ENCODE measurements at regions not wholly inside any gene's neighbourhood (a gene's known extent, or its start where the extent isn't known, plus 50 kb on each side); places are given as distances from the start of the nearest gene placed in this dataset.
A peak's percentile ranks its signal among the peaks of the same experiment; 100 is the strongest.
"Not testable (repeated sequence)": the region's sequence is repeated elsewhere in the genome, so short reads cannot be mapped to it uniquely, and the experiment has no call there.

DNA sequence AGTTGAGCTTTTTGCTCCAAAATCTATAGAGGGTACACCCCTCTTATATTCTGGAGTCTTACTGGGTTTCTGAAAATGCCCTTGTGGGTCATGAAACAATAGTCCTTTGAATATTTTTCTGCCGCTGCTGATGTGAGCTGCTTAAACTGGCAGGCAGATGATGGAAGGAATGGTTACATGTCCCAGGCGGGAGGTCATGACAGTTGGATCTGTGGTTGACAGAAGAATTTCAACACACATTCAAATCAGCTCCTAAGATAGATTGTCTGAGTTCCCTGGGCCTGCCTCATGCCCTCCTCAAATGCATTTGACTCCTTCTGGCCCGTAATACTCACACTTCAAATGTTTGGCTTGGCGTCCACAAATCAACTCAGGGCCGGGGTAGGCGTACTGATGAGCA lies 105.0 kb upstream of the IKBKE start:
- H3K4me1 ChIP-seq (ENCODE audit: control insufficient read depth, insufficient read depth, low read length, unreplicated experiment); H3K27me3 ChIP-seq (ENCODE audit: insufficient read depth, low read length); H3K79me2 ChIP-seq (ENCODE audit: control insufficient read depth, insufficient read depth, low read length, unreplicated experiment); H3K4me3 ChIP-seq (ENCODE audit: low read depth, low read length); H3K36me3 ChIP-seq (ENCODE audit: insufficient read depth, low read length); H3K27ac ChIP-seq (ENCODE audit: low read depth, low read length); H2AFZ ChIP-seq (ENCODE audit: low read length, unreplicated experiment): not testable (repeated sequence)

DNA sequence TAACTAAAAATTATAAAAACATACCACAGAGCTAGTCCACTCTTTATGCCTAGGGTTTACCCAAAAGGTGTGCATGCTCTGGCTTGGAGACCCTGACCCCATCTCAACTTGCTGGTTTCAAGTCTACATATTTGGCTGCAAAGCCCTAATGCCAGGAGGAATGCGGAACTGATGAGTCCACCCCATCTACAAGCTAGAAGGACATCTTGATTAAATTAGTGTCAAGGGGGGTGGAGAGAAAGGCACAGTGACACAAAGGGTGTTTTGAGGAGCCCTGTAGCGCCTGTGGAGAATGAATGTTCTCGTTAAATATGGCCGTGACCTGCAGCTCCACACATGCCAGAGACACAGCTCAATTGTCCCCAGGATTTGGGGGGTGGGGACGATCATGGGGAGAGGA lies 104.1 kb upstream of the IKBKE start:
- H3K4me1 ChIP-seq (ENCODE audit: control insufficient read depth, insufficient read depth, low read length, unreplicated experiment); H3K36me3 ChIP-seq (ENCODE audit: insufficient read depth, low read length); H3K27me3 ChIP-seq (ENCODE audit: insufficient read depth, low read length); H3K27ac ChIP-seq (ENCODE audit: low read depth, low read length); H2AFZ ChIP-seq (ENCODE audit: low read length, unreplicated experiment); H3K4me3 ChIP-seq (ENCODE audit: low read depth, low read length); H3K79me2 ChIP-seq (ENCODE audit: control insufficient read depth, insufficient read depth, low read length, unreplicated experiment): not testable (repeated sequence)

DNA sequence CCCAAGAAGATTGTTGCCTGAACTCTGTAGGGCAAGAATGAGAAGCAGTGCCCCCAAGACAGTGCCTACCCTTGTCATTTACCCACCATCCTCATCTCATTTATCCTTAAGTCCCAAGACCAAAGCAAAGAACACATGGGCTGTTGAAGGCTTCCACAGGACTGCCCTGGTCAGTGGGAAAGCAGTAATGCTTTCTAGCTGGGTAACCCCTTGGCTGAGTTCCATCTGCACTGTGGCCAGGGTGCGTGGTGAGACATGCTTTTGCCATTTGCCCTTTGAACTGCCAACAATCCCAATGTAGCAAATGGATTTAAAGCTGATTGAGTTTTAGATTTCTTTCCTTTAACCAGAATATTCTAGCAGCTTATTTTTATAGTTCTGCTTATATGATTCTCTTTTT lies 103.5 kb upstream of the IKBKE start:
- not testable (repeated sequence) for H3K79me2 ChIP-seq (ENCODE audit: control insufficient read depth, insufficient read depth, low read length, unreplicated experiment); H3K36me3 ChIP-seq (ENCODE audit: insufficient read depth, low read length); H3K4me1 ChIP-seq (ENCODE audit: control insufficient read depth, insufficient read depth, low read length, unreplicated experiment); H3K27me3 ChIP-seq (ENCODE audit: insufficient read depth, low read length); H3K4me3 ChIP-seq (ENCODE audit: low read depth, low read length); H3K27ac ChIP-seq (ENCODE audit: low read depth, low read length); H2AFZ ChIP-seq (ENCODE audit: low read length, unreplicated experiment)

DNA sequence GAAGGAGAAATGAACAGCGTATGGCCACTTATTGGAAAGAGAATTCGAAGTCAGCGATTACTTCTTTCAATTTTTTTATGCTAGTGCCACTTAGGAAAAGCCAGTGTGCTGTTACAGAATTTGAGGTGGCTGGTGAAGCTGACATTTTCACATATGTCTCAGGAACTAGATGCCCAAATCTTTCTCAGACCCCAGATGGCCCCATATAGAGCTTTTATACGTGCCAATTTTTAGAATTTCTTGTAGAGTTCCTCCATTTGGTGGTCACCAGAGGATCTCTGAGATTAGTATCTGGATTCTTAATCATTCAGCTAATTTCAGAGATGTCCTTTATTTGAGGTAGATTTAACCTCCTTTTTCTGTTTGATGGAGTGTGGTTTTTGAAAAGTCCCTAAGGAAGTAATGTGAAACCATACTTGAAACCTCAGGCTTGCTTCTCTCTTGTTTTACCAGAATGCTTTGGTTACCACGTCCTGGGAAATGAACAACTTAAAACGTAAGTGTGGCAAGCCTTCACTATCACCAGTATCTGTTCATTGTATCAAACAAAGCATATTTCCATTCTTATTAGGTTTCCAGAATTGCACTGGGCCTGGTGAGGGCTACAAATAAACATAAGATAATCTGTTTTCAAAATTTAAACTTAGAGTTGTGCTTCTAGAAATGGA lies 102.2 kb upstream of the IKBKE start:
- H3K4me1 ChIP-seq (ENCODE audit: control insufficient read depth, insufficient read depth, low read length, unreplicated experiment); H3K79me2 ChIP-seq (ENCODE audit: control insufficient read depth, insufficient read depth, low read length, unreplicated experiment); H3K27ac ChIP-seq (ENCODE audit: low read depth, low read length); H3K27me3 ChIP-seq (ENCODE audit: insufficient read depth, low read length); H2AFZ ChIP-seq (ENCODE audit: low read length, unreplicated experiment); H3K36me3 ChIP-seq (ENCODE audit: insufficient read depth, low read length); H3K4me3 ChIP-seq (ENCODE audit: low read depth, low read length): not testable (repeated sequence)

DNA sequence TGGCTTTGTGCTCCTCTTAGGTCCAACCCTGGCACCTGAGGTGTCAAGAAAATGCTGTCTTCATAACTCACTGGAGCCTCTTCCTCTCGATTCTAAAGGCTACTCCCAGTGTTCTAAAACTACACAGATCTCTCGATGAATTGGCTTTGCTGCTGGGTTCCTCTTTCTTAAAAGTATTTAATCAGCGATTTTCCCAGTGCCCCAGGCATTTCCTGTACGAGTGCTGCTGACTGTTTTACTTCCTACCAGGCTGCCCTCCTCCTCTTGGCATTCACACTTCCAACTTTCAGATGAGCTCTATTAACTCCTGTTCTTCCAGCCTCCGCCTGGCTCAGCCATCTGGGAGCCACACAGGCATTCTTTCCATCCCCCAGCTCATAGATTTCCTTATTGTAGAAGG lies 95.6 kb upstream of the IKBKE start:
- H3K4me3 ChIP-seq (ENCODE audit: low read depth, low read length); H3K27me3 ChIP-seq (ENCODE audit: insufficient read depth, low read length); H3K36me3 ChIP-seq (ENCODE audit: insufficient read depth, low read length); H2AFZ ChIP-seq (ENCODE audit: low read length, unreplicated experiment); H3K27ac ChIP-seq (ENCODE audit: low read depth, low read length); H3K4me1 ChIP-seq (ENCODE audit: control insufficient read depth, insufficient read depth, low read length, unreplicated experiment); H3K79me2 ChIP-seq (ENCODE audit: control insufficient read depth, insufficient read depth, low read length, unreplicated experiment): not testable (repeated sequence)

DNA sequence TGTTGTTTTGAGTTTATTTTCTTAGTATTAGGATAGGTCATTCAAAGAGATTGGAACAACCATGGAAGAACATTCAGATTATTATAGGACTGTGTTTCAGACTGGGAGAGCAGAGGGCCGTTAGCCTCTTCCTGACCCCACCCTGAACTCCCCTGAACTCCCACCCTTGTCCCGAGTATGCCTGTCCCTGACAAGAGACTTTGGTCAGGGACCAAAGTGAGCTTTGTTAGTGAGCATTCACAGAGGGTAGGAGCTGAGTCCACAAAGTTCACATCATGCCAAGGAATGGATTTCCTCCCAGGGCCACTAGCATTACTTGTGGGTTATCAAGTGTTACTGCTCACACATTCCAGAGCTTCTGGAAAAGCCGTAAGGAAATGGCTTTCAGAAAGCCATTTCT lies 94.7 kb upstream of the IKBKE start:
- not testable (repeated sequence) for H2AFZ ChIP-seq (ENCODE audit: low read length, unreplicated experiment); H3K27me3 ChIP-seq (ENCODE audit: insufficient read depth, low read length); H3K4me1 ChIP-seq (ENCODE audit: control insufficient read depth, insufficient read depth, low read length, unreplicated experiment); H3K36me3 ChIP-seq (ENCODE audit: insufficient read depth, low read length); H3K79me2 ChIP-seq (ENCODE audit: control insufficient read depth, insufficient read depth, low read length, unreplicated experiment); H3K4me3 ChIP-seq (ENCODE audit: low read depth, low read length)
- H3K27ac ChIP-seq (ENCODE audit: low read depth, low read length), result peak overlapping the region; percentile 48; the same call in 1 of the 2 replicates

DNA sequence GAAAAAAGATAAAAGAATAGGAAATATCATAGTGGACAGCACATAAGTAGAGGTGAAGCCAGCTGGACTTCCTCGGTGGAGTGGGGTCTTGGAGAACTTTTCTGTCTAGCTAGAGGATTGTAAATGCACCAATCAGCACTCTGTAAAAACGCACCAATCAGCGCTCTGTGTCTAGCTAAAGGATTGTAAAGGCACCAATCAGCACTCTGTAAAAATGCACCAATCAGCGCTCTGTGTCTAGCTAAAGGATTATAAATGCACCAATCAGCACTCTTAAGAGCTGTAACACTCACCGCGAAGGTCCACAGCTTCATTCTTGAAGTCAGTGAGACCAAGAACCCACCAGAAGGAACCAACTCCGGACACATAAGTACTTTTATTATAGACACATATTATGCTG lies 91.8 kb upstream of the IKBKE start:
- not testable (repeated sequence) for H3K36me3 ChIP-seq (ENCODE audit: insufficient read depth, low read length); H3K4me1 ChIP-seq (ENCODE audit: control insufficient read depth, insufficient read depth, low read length, unreplicated experiment)

DNA sequence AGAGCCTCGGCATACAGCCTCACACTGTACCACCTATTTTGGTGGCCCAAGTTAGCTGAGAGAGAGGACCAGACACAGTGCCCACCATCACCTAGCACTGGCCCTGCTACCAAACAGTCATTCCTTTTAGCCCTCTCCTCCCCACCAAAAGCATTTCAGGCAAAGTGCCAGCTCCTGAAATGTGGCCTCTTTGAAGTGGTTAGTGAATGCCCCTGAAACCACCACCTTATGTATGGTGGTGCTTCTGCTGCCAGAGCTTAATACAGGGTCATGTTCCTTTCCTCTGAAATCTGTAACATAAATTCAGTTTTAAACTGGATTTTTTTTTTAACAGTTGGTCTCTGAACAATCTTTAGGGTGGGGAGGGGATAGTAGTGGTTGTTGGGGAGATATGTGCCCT lies 91.0 kb upstream of the IKBKE start:
- H3K27me3 ChIP-seq (ENCODE audit: insufficient read depth, low read length), result not testable (repeated sequence)

More for the DNA sequence above, 91.8 kb upstream of the IKBKE start:
- H3K27me3 ChIP-seq (ENCODE audit: insufficient read depth, low read length); H2AFZ ChIP-seq (ENCODE audit: low read length, unreplicated experiment); H3K4me3 ChIP-seq (ENCODE audit: low read depth, low read length); H3K79me2 ChIP-seq (ENCODE audit: control insufficient read depth, insufficient read depth, low read length, unreplicated experiment); H3K27ac ChIP-seq (ENCODE audit: low read depth, low read length): not testable (repeated sequence)

DNA sequence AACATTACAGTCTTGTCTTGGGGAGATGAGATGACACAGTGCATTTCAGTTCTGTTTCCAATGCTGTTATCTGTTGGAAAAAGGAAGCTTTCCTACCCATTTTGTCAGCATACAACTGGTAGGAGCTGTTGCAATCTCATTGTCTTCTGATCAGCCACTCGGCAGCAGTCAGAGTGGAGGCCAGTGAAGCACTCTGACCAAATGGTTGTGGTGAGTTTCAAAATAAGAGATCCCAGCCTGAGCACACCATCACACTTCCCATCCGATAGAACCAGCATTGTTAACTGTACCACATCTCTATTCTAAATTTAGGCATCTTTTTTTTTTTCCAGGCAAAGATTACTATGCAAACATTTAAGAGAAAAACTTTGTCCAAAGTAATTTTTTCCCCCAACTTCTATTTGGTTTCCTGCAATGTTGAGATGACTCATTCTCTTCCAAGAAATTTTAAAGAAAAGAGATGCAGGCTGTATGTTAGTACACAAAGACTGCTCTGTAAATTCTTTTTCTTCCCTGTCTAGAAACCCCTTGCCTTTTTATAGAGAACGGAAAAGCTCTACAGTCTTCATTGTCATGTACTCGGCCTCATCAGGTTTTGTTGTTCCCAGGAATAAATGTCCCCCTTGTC lies 90.0 kb upstream of the IKBKE start:
- not testable (repeated sequence) for H3K4me1 ChIP-seq (ENCODE audit: control insufficient read depth, insufficient read depth, low read length, unreplicated experiment); H3K79me2 ChIP-seq (ENCODE audit: control insufficient read depth, insufficient read depth, low read length, unreplicated experiment); H3K4me3 ChIP-seq (ENCODE audit: low read depth, low read length); H3K36me3 ChIP-seq (ENCODE audit: insufficient read depth, low read length); H3K27me3 ChIP-seq (ENCODE audit: insufficient read depth, low read length); H2AFZ ChIP-seq (ENCODE audit: low read length, unreplicated experiment)
- peak overlapping the region; percentile 69 for H3K27ac ChIP-seq (ENCODE audit: low read depth, low read length)

More for the DNA sequence above, 91.0 kb upstream of the IKBKE start:
- H3K4me1 ChIP-seq (ENCODE audit: control insufficient read depth, insufficient read depth, low read length, unreplicated experiment); H3K36me3 ChIP-seq (ENCODE audit: insufficient read depth, low read length); H2AFZ ChIP-seq (ENCODE audit: low read length, unreplicated experiment); H3K79me2 ChIP-seq (ENCODE audit: control insufficient read depth, insufficient read depth, low read length, unreplicated experiment); H3K4me3 ChIP-seq (ENCODE audit: low read depth, low read length); H3K27ac ChIP-seq (ENCODE audit: low read depth, low read length): not testable (repeated sequence)

DNA sequence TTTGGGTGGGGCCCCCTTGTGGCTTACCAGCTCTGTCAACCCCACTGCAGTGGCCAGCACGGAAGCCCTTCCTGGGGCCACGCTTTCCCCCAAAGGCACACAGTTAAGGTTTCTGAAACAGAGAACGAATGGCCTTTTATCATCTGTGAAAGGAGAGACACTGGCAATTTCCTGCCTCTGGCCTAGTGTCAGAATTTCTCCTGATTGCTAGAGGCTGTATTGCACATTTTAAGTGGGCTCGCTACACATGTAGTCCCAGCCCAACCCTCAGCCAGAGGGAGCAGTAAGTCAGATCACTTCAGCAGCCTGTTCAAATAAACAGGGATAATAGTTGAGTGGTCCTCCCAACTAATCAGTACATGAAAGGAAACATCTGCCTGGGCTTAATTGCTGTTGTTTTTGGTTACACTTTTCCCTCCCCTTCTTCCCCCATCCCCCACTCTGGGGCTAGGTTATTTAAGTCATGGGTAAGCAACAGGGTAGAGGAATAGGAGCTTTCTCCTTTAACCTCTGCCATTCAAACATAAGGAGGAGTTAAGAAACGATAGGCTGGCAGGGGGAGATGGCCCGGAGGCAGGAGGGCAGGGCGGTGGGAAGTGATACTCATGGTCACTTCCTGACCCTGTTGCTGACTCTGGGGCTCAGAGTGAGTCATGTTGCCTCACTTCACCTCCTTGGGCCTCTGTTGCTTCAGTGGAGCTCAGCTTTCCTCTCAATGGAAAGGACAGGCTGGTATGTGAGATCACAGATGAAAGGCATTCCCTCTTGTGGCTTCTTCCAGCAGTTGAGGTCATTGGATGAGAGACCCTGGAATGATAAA lies 89.3 kb upstream of the IKBKE start:
- not testable (repeated sequence) for H2AFZ ChIP-seq (ENCODE audit: low read length, unreplicated experiment); H3K27me3 ChIP-seq (ENCODE audit: insufficient read depth, low read length); H3K36me3 ChIP-seq (ENCODE audit: insufficient read depth, low read length); H3K79me2 ChIP-seq (ENCODE audit: control insufficient read depth, insufficient read depth, low read length, unreplicated experiment); H3K4me1 ChIP-seq (ENCODE audit: control insufficient read depth, insufficient read depth, low read length, unreplicated experiment); H3K4me3 ChIP-seq (ENCODE audit: low read depth, low read length)
- peak overlapping the region; percentile 90 for H3K27ac ChIP-seq (ENCODE audit: low read depth, low read length)
